GM12878 (cell line): ENCODE measurements at regions not wholly inside any gene's neighbourhood (a gene's known extent, or its start where the extent isn't known, plus 50 kb on each side); places are given as distances from the start of the nearest gene placed in this dataset.

Experiments used
- ATAC-seq: fragments of 200-7000 bp; cut with Tn5 transposase; 3 replicates; pipeline ENCODE4 v1.9.1; 2020; ENCODE audit warnings: mild to moderate bottlenecking, moderate library complexity
- BruUV-seq: library from RNA; stranded (reverse); fragments of 400-500 nt; replicated peaks from 2 replicates; lab custom pipeline; 2021; lab: Mats Ljungman, UMichigan
- CTCF ChIA-PET: fragments of 300-600 bp; sonication (Branson Sonifier 250); formaldehyde crosslinking; extraction: SDS; loops from one replicate; lab custom pipeline; 2021; ENCODE audit warnings: inconsistent platforms; lab: Yijun Ruan, JAX
- POLR2A ChIA-PET: fragments of 350-600 bp; formaldehyde crosslinking; extraction: SDS; loops from one replicate; lab custom pipeline; 2021; ENCODE audit warnings: inconsistent platforms; lab: Charles Lee
- RAD21 ChIA-PET: fragments of 300-600 bp; sonication (Branson Sonifier 250); formaldehyde crosslinking; loops from one replicate; lab custom pipeline; 2023; ENCODE audit warnings: antibody characterized with exemption; ENCODE audit not compliant: unreplicated experiment; lab: Charles Lee
- SMC1A ChIA-PET: fragments of 300-600 bp; sonication (Branson Sonifier 250); formaldehyde crosslinking; loops from one replicate; lab custom pipeline; 2023; ENCODE audit not compliant: unreplicated experiment, uncharacterized antibody; lab: Charles Lee
- DNase-seq: peaks from one replicate; pipeline ENCODE4 v3.0.0-alpha.2; 2011; ENCODE audit warnings: low read depth, low spot score
- FAIRE-seq: peaks from 3 replicates; lab custom pipeline; 2011; peaks lifted over from hg19 to GRCh38; lab: Jason Lieb, UNC
- H2AFZ ChIP-seq: 2 replicates; pipeline ENCODE4 v1.6.0; 2011; ENCODE audit warnings: low read depth, low read length, control low read depth; ENCODE audit not compliant: control insufficient read depth
- H3K27ac ChIP-seq: 2 replicates; pipeline ENCODE4 v1.5.1; 2011; ENCODE audit warnings: control low read depth; ENCODE audit not compliant: control insufficient read depth, insufficient read depth
- H3K27me3 ChIP-seq, 2 experiments: replicated peaks in 1 of 2; 2 replicates each; pipeline versions ENCODE4 v1.6.0 to v1.6.1; 2011; ENCODE audit warnings: low read length in 1 of 2; ENCODE audit not compliant: control insufficient read depth in 2 of 2, insufficient read depth in 2 of 2
- H3K36me3 ChIP-seq, 2 experiments: 2 replicates each; pipeline ENCODE4 v1.5.1; 2011; ENCODE audit warnings: low read length in 1 of 2; ENCODE audit not compliant: control insufficient read depth in 2 of 2, insufficient read depth in 2 of 2
- H3K4me1 ChIP-seq: 2 replicates; pipeline ENCODE4 v1.6.1; 2011; ENCODE audit warnings: mild to moderate bottlenecking, low read length, moderate library complexity, mixed read lengths; ENCODE audit not compliant: control insufficient read depth, insufficient read depth
- H3K4me2 ChIP-seq: 2 replicates; pipeline ENCODE4 v1.6.0; 2011; ENCODE audit warnings: control low read depth; ENCODE audit not compliant: control insufficient read depth, insufficient read depth
- H3K4me3 ChIP-seq: fragments of 200-600 bp; sonication (generic); 2 replicates; pipeline ENCODE4 v1.5.1; 2016
- H3K79me2 ChIP-seq: 2 replicates; pipeline ENCODE4 v1.6.0; 2011; ENCODE audit warnings: low read length; ENCODE audit not compliant: control insufficient read depth, insufficient read depth
- H3K9ac ChIP-seq: 2 replicates; pipeline ENCODE4 v1.8.0; 2011; ENCODE audit warnings: low read length, control low read depth, mixed read lengths; ENCODE audit not compliant: control insufficient read depth, insufficient read depth
- H3K9me3 ChIP-seq: replicated peaks from 3 replicates; pipeline ENCODE4 v1.5.1; 2011; ENCODE audit warnings: mild to moderate bottlenecking, low read length; ENCODE audit not compliant: control insufficient read depth, insufficient read depth
- H4K20me1 ChIP-seq: 2 replicates; pipeline ENCODE4 v1.6.0; 2011; ENCODE audit not compliant: control insufficient read depth, insufficient read depth
- ATF7 ChIP-seq: fragments of 450-650 bp; IDR thresholded peaks from 2 replicates; pipeline ENCODE4 v1.6.1; 2016; ENCODE audit warnings: low read depth, mild to moderate bottlenecking
- BHLHE40 ChIP-seq, 2 experiments: fragments of 450-650 bp in 1 of 2; IDR thresholded peaks; 2 replicates each; pipeline ENCODE4 v1.6.1; 2011 to 2017; ENCODE audit warnings: low read depth in 2 of 2, borderline replicate concordance in 1 of 2, improper control_type of control experiment in 1 of 2, low read length in 1 of 2, mild to moderate bottlenecking in 1 of 2
- NFXL1 ChIP-seq: fragments of 450-650 bp; IDR thresholded peaks from 2 replicates; pipeline ENCODE4 v1.6.1; 2017; ENCODE audit warnings: antibody characterized with exemption, mild to moderate bottlenecking, borderline replicate concordance
- NR2C1 ChIP-seq: fragments of 450-650 bp; IDR thresholded peaks from 2 replicates; pipeline ENCODE4 v1.6.1; 2017; ENCODE audit warnings: antibody characterized with exemption, mild to moderate bottlenecking, moderate library complexity
- NR2F1 ChIP-seq: fragments of 450-650 bp; conservative IDR thresholded peaks from 2 replicates; pipeline ENCODE4 v1.6.1; 2017; ENCODE audit warnings: mild to moderate bottlenecking
- SIX5 ChIP-seq: IDR thresholded peaks from 2 replicates; pipeline ENCODE4 v1.6.1; 2011; ENCODE audit warnings: mild to moderate bottlenecking, low read depth, low read length, moderate library complexity; ENCODE audit not compliant: severe bottlenecking
- ZBED1 ChIP-seq: IDR thresholded peaks from 2 replicates; pipeline ENCODE4 v1.6.1; 2016; ENCODE audit warnings: borderline replicate concordance
- WGBS: methylation state at CpG from one replicate; pipeline ENCODE4 v1.1.6; 2016; ENCODE audit warnings: low lambda C conversion rate; ENCODE audit not compliant: insufficient replicate concordance, insufficient coverage; ENCODE audit errors: missing lambda C conversion rate; 5-methylcytosine and 5-hydroxymethylcytosine counted together
- in situ Hi-C: fragments of 300-500 bp; cut with MboI; formaldehyde crosslinking; loops from 9 replicates; pipeline ENCODE4 v1.14.3; 2018; ENCODE audit warnings: mixed read lengths
- intact Hi-C: fragments of 100-400 bp; cut with micrococcal nuclease; formaldehyde crosslinking; loops from one replicate; pipeline ENCODE4 v1.14.2; 2022; ENCODE audit not compliant: unreplicated experiment

DNA sequence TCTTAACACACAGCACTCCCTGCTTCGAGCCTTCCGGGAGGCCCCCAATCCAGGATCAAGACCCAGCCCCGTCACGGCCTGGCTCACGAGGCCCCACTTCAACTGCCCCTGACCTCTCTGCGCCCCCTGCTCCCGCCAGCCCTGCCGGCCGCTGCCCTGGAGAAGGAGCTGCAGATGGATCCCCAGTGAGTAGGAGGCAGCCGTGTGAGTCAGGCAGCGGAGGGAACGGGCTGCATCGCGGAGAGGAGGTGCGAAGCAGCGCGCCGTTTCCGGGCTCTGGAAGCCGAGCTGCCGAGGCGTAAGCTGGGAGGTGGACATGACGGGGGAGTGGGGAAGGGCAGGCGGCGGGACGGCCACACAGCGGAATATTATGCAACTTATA, 133.4 kb downstream of the TPRA1 start:
- in situ Hi-C loops, result loop anchor here (5.0 kb wide), 1 partner anchor 780 kb away; no protein-coding TSS in a partner anchor
- Histone ChIP-seq H3K4me2 (no peak overlapping the region), H3K9me3 (no peaks in the 10 kb centered on the region), H3K4me3 (no peak overlapping the region), H3K36me3 (no peaks in the 10 kb centered on the region), H3K79me2 (no peaks in the 10 kb centered on the region), H3K9ac (no peak overlapping the region), H2AFZ (no peak overlapping the region), H3K27ac (no peak overlapping the region), H4K20me1 (no peaks in the 10 kb centered on the region), H3K27me3 (peaks cover 12 to 16% of the 10 kb centered on the region in 2 experiments), H3K4me1 (no peaks in the 10 kb centered on the region)
- ChIA-PET POLR2A (no interaction called here), CTCF (interaction anchor here (1.7 kb wide), 1 partner anchor 476 kb away, joined by 5 read pairs; no protein-coding TSS in a partner anchor), RAD21 (interaction anchor here (0.6 kb wide), 1 partner anchor 476 kb away, joined by 3 read pairs; no protein-coding TSS in a partner anchor), SMC1A (interaction anchor here (3.0 kb wide), 1 partner anchor 705 kb away, joined by 14 read pairs; no protein-coding TSS in a partner anchor)
- BruUV-seq, result no TSS peak
- TF ChIP-seq NR2F1 (no peak), ZBED1 (no peak), ATF7 (no peak), BHLHE40 (IDR thresholded peaks at IDR 0.05; ENCODE audit: borderline replicate concordance in 1 of 2, low read depth in 2 of 2, low read length in 1 of 2) (no peak), NFXL1 (no peak)
- FAIRE-seq (no peak), ATAC-seq (no peak), DNase-seq (no peak)
- WGBS, result 31% methylated on average over 25 of the region's 27 CpGs
- intact Hi-C loops, result loop anchor here (10.0 kb wide), 2 partner anchors 88 to 472 kb away; partner anchors contain the start of gene PLXNA1

DNA sequence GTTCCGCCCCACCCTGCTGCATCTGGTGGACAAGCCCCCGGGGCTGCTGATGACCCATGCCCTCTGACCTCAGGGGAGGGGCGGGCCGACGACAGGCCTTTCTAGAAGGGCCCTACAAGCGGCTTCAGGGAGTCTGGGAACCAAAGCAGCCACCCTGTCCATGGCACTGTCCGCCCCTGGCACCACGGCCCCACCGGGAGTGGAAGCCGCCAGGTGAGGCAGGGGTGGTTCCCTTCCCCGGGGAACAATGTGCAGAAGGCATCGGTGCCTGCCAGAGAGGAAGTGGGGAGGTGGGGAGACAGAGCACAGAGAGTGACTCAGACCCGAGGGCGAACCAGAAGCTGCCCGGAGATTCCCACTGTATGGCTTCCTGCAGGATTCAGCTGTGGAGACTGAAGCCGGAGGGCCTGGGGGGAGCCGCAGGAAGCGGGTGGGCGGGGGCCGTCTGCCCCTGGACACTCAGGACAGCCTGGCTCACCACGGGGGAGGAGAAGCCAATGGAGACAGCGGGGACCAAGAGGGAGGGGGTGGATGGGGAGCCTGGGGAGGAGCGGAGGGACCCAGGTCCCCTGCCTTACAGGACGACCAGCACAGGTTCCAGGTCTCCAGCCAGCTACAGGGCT, 134.0 kb downstream of the TPRA1 start:
- FAIRE-seq (no peak), ATAC-seq (no peak), DNase-seq (no peak)
- intact Hi-C loops (loop anchor here (10.0 kb wide), 2 partner anchors 88 to 472 kb away; partner anchors contain the start of gene PLXNA1), in situ Hi-C loops (loop anchor here (5.0 kb wide), 1 partner anchor 779 kb away; no protein-coding TSS in a partner anchor)
- POLR2A ChIA-PET, result no interaction called here
- H3K9me3 ChIP-seq, result no peaks in the 10 kb centered on the region
- no TSS peak for BruUV-seq
- no peaks in the 10 kb centered on the region for H3K79me2 ChIP-seq
- TF ChIP-seq NR2C1, result 0 out of 2 replicates have a peak, but pooled peaks have one; percentile 13
- no peak for TF ChIP-seq SIX5
- WGBS, result 5% methylated on average over 15 of the region's 24 CpGs
- no peaks in the 10 kb centered on the region for H3K36me3 ChIP-seq
- no peak overlapping the region for H3K4me3 ChIP-seq
- CTCF ChIA-PET, result interaction anchor here (1.0 to 5.5 kb wide), 7 partner anchors 87 to 933 kb away, joined by 3 to 65 read pairs (median 5); no protein-coding TSS in a partner anchor
- H3K27me3 ChIP-seq, result peaks cover 12 to 16% of the 10 kb centered on the region in 2 experiments
- H3K4me2 ChIP-seq, result no peak overlapping the region
- H3K9ac ChIP-seq, result no peak overlapping the region
- no peak overlapping the region for H3K27ac ChIP-seq
- SMC1A ChIA-PET, result interaction anchor here (3.0 kb wide), 1 partner anchor 704 kb away, joined by 14 read pairs; no protein-coding TSS in a partner anchor
- RAD21 ChIA-PET, result interaction anchor here (0.6 to 1.7 kb wide), 2 partner anchors 475 to 705 kb away, joined by 3 to 10 read pairs; no protein-coding TSS in a partner anchor
- H4K20me1 ChIP-seq, result no peaks in the 10 kb centered on the region
- no peaks in the 10 kb centered on the region for H3K4me1 ChIP-seq
- H2AFZ ChIP-seq, result no peak overlapping the region
